ENCODE measurements at regions not wholly inside any gene's neighbourhood (a gene's known extent, or its start where the extent isn't known, plus 50 kb on each side); places are given as distances from the start of the nearest gene placed in this dataset.

DNA sequence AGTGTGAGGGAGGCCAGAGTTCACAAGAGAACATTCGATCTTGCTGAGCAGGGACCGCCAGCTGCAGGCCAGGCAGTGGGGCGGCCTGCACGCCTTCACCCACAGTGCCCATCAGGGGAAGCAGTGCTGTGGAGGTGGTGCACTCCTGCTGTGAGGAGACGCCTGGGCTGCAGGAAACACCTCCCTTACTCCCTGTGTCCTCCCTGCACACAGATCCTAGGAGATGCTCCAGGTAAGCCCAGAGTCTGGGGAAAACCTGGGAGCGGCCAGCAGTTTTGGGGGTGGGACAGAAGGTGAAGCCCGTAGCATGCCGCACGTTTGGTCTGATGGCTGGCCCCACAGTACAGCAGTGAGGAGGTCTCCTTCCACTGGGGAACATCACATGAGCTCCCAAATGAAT is 180.8 kb upstream of the RAB6C start:
- intact Hi-C loops (cut with micrococcal nuclease; ENCODE audit: unreplicated experiment), result no loop called here
- WGBS (ENCODE audit: low lambda C conversion rate), result 54% methylated on average over 8 of the region's 9 CpGs
- Histone ChIP-seq H3K9me3 (ENCODE audit: low read length) (no peaks in the 10 kb centered on the region), H4K20me1 (ENCODE audit: insufficient read depth, low read length) (no peaks in the 10 kb centered on the region), H3K4me3 (replicated peaks in 1 of 3; ENCODE audit: insufficient read depth in 1 of 3, low read depth in 2 of 3, low read length in 3 of 3) (no peak overlapping the region), H3K27ac (ENCODE audit: extremely low read length, insufficient read depth, low read length) (no peak overlapping the region), H3K79me2 (ENCODE audit: insufficient read depth, low read length) (no peaks in the 10 kb centered on the region), H3K27me3 (ENCODE audit: control insufficient read depth in 1 of 2, insufficient read depth in 2 of 2, low read length in 2 of 2) (peaks cover 11 to 23% of the 10 kb centered on the region in 2 experiments; a peak in 4 of 5 replicates), H2AFZ (ENCODE audit: low read length) (no peak overlapping the region), H3K4me2 (ENCODE audit: low read depth, low read length) (no peak overlapping the region), H3K4me1 (ENCODE audit: insufficient read depth, low read length) (no peaks in the 10 kb centered on the region), H3K36me3 (replicated peaks in 1 of 2; ENCODE audit: control insufficient read depth in 1 of 2, insufficient read depth in 2 of 2, low read length in 2 of 2) (no peaks in the 10 kb centered on the region), H3K9ac (ENCODE audit: insufficient read depth, low read depth, low read length) (no peak overlapping the region)
- BruUV-seq (replicated peaks), result no TSS peak
- ChIA-PET CTCF (ENCODE audit: low intra/inter-chr PET ratio, low total read pairs) (no interaction called here), POLR2A (no interaction called here)
- DNase-seq (ENCODE audit: low spot score) (no peak), ATAC-seq (no peak), FAIRE-seq (no peak)
- in situ Hi-C loops (cut with HindIII; ENCODE audit: extremely low pct_ligation_motif_present, low pct_unique_long_range_greater_than_20kb), result no loop called here
- no peak for TF ChIP-seq HOXA5 (CRISPR knock-in tag; IDR thresholded peaks at IDR 0.05)
- TF ChIP-seq ZNF253 (CRISPR knock-in tag; IDR thresholded peaks at IDR 0.05; ENCODE audit: borderline replicate concordance), result no peak
- TF ChIP-seq ZNF263 (CRISPR knock-in tag; IDR thresholded peaks at IDR 0.05), result no peak
- TF ChIP-seq THYN1 (CRISPR knock-in tag; IDR thresholded peaks at IDR 0.05; ENCODE audit: borderline replicate concordance, low read depth), result no peak
- no peak for TF ChIP-seq PAXIP1 (CRISPR knock-in tag; conservative IDR thresholded peaks at IDR 0.05)
- no peak for TF ChIP-seq GATAD1 (CRISPR knock-in tag; IDR thresholded peaks at IDR 0.05)
- no peak for TF ChIP-seq ZNF619 (CRISPR knock-in tag; IDR thresholded peaks at IDR 0.05)
- TF ChIP-seq RELA (CRISPR knock-in tag; IDR thresholded peaks at IDR 0.05), result no peak
- TF ChIP-seq ZNF773 (CRISPR knock-in tag; IDR thresholded peaks at IDR 0.05; ENCODE audit: borderline replicate concordance), result no peak
- TF ChIP-seq RXRA (CRISPR knock-in tag; IDR thresholded peaks at IDR 0.05), result no peak
- no peak for TF ChIP-seq ZNF670 (CRISPR knock-in tag; IDR thresholded peaks at IDR 0.05; ENCODE audit: borderline replicate concordance)
- TF ChIP-seq ZIK1 (CRISPR knock-in tag; IDR thresholded peaks at IDR 0.05; ENCODE audit: borderline replicate concordance, low read depth), result no peak
- TF ChIP-seq NFIB (CRISPR knock-in tag; IDR thresholded peaks at IDR 0.05; ENCODE audit: borderline replicate concordance), result no peak
